HG03175 (cell line): ENCODE measurements at regions not wholly inside any gene's neighbourhood (a gene's known extent, or its start where the extent isn't known, plus 50 kb on each side); places are given as distances from the start of the nearest gene placed in this dataset.
"Not testable (repeated sequence)": the region's sequence is repeated elsewhere in the genome, so short reads cannot be mapped to it uniquely, and the experiment has no call there.

Source experiments
- ATAC-seq: cut with Tn5 transposase; IDR thresholded peaks from one replicate; pipeline ENCODE4 v1.9.1; 2021; ENCODE audit warnings: mild to moderate bottlenecking, moderate library complexity; ENCODE audit not compliant: unreplicated experiment

- ATAC-seq: peak; percentile 32
Observed at GRCh38 chr1:96865731-96866685, 144.4 kb downstream of the PTBP2 start.

GRCh38 chr1:96872757-96873156 is 151.2 kb downstream of the PTBP2 start:
- no peak for ATAC-seq

- no peak for ATAC-seq
Observed at GRCh38 chr1:96878640-96879039, 157.1 kb downstream of the PTBP2 start.

- no peak for ATAC-seq
Observed at GRCh38 chr1:96880626-96881025, 159.0 kb downstream of the PTBP2 start.

- ATAC-seq: no peak
Observed at GRCh38 chr1:96882096-96882495, 160.5 kb downstream of the PTBP2 start.

- no peak for ATAC-seq
Observed at GRCh38 chr1:96886474-96886873, 164.9 kb downstream of the PTBP2 start.

- no peak for ATAC-seq
Observed at GRCh38 chr1:96887501-96887900, 165.9 kb downstream of the PTBP2 start.

GRCh38 chr1:96901783-96902363 is 180.3 kb downstream of the PTBP2 start:
- ATAC-seq: no peak

GRCh38 chr1:96912248-96912647 is 190.7 kb downstream of the PTBP2 start:
- no peak for ATAC-seq

GRCh38 chr1:96915701-96916100 is 194.1 kb downstream of the PTBP2 start:
- ATAC-seq: not testable (repeated sequence)

- no peak for ATAC-seq
Observed at GRCh38 chr1:96918406-96918805, 196.8 kb downstream of the PTBP2 start.

- no peak for ATAC-seq
Observed at GRCh38 chr1:96922181-96922580, 200.6 kb downstream of the PTBP2 start.

GRCh38 chr1:96923753-96924152 is 202.2 kb downstream of the PTBP2 start:
- no peak for ATAC-seq

GRCh38 chr1:96926176-96926575 is 204.6 kb downstream of the PTBP2 start:
- no peak for ATAC-seq

- ATAC-seq: no peak
Observed at GRCh38 chr1:96927125-96927524, 205.5 kb downstream of the PTBP2 start.

- ATAC-seq: no peak
Observed at GRCh38 chr1:96931136-96931535, 209.6 kb downstream of the PTBP2 start.

GRCh38 chr1:96934282-96934681 is 212.7 kb downstream of the PTBP2 start:
- no peak for ATAC-seq

- ATAC-seq: no peak
Observed at GRCh38 chr1:96944432-96945092, 223.0 kb downstream of the PTBP2 start.

GRCh38 chr1:96945509-96946084 is 224.0 kb downstream of the PTBP2 start:
- ATAC-seq: no peak

GRCh38 chr1:96955307-96956012 is 233.9 kb downstream of the PTBP2 start:
- ATAC-seq: no peak

- no peak for ATAC-seq
Observed at GRCh38 chr1:96962216-96962615, 240.6 kb downstream of the PTBP2 start.
